Panc1 (cell line): ENCODE measurements at regions not wholly inside any gene's neighbourhood (a gene's known extent, or its start where the extent isn't known, plus 50 kb on each side); places are given as distances from the start of the nearest gene placed in this dataset.

ENCODE experiments used
- ATAC-seq: fragments of 200-7000 bp; cut with Tn5 transposase; 2 replicates; pipeline ENCODE4 v1.9.1; 2020; ENCODE audit warnings: mild to moderate bottlenecking, moderate library complexity
- BruUV-seq: library from RNA; stranded (reverse); fragments of 400-500 nt; replicated peaks from 2 replicates; lab custom pipeline; 2021; lab: Mats Ljungman, UMichigan
- CTCF ChIA-PET: fragments of 300-600 bp; sonication (Branson Sonifier 250); formaldehyde crosslinking; loops from one replicate; lab custom pipeline; 2022; ENCODE audit warnings: antibody characterized with exemption; lab: Charles Lee
- POLR2A ChIA-PET: fragments of 300-600 bp; sonication (Branson Sonifier 250); formaldehyde crosslinking; loops from one replicate; lab custom pipeline; 2022; ENCODE audit warnings: antibody characterized with exemption; lab: Charles Lee
- DNase-seq: peaks from one replicate; pipeline ENCODE4 v3.0.0-alpha.2; 2010; ENCODE audit warnings: low read depth, low spot score
- H3K27ac ChIP-seq: 2 replicates; pipeline ENCODE4 v1.5.1; 2011; ENCODE audit warnings: mild to moderate bottlenecking, low read length, inconsistent platforms
- H3K27me3 ChIP-seq: fragments of 200-500 bp; sonication (Bioruptor generic); 2 replicates; pipeline ENCODE4 v1.6.0; 2014; ENCODE audit warnings: low read length, inconsistent platforms; ENCODE audit not compliant: control insufficient read depth, insufficient read depth
- H3K36me3 ChIP-seq: fragments of 200-500 bp; sonication (Bioruptor generic); 2 replicates; pipeline ENCODE4 v1.5.1; 2014; ENCODE audit warnings: inconsistent platforms, mild to moderate bottlenecking, low read length, moderate library complexity; ENCODE audit not compliant: control insufficient read depth, insufficient read depth
- H3K4me1 ChIP-seq: 2 replicates; pipeline ENCODE4 v1.5.1; 2011; ENCODE audit warnings: inconsistent platforms, mild to moderate bottlenecking, low read length, moderate library complexity; ENCODE audit not compliant: control insufficient read depth, insufficient read depth
- H3K4me3 ChIP-seq, 2 experiments: 2 replicates each; pipeline ENCODE4 v1.5.1; 2011 to 2012; ENCODE audit warnings: low read depth in 2 of 2, low read length in 2 of 2, mild to moderate bottlenecking in 2 of 2, inconsistent platforms in 1 of 2, moderate library complexity in 1 of 2
- H3K9me3 ChIP-seq: fragments of 200-500 bp; sonication (Bioruptor generic); 2 replicates; pipeline ENCODE4 v1.5.1; 2014; ENCODE audit warnings: low read depth, mild to moderate bottlenecking, inconsistent platforms, low read length, moderate library complexity; ENCODE audit not compliant: control insufficient read depth, insufficient read depth
- CTCF ChIP-seq: fragments of 450-650 bp; IDR thresholded peaks from 2 replicates; pipeline ENCODE4 v1.5.1; 2017; ENCODE audit warnings: mild to moderate bottlenecking
- POLR2AphosphoS5 ChIP-seq: IDR thresholded peaks from 2 replicates; pipeline ENCODE4 v1.6.1; 2012; ENCODE audit warnings: mild to moderate bottlenecking, low read depth, low read length, moderate library complexity
- SIN3A ChIP-seq: IDR thresholded peaks from 2 replicates; pipeline ENCODE4 v1.6.1; 2012; ENCODE audit warnings: low read depth, mild to moderate bottlenecking, low read length, moderate library complexity, borderline replicate concordance; ENCODE audit not compliant: insufficient read depth
- TCF7L2 ChIP-seq: IDR thresholded peaks from 2 replicates; pipeline ENCODE4 v1.6.1; 2011; ENCODE audit warnings: mild to moderate bottlenecking, low read depth, low read length, inconsistent platforms
- in situ Hi-C: cut with HindIII; loops from 2 replicates; pipeline ENCODE4 v1.10.0; 2016; ENCODE audit warnings: low sequenced_read_pairs, low pct_unique_long_range_greater_than_20kb
- intact Hi-C: fragments of 100-400 bp; cut with micrococcal nuclease; formaldehyde crosslinking; loops from one replicate; pipeline ENCODE4 v1.10.0; 2022; ENCODE audit not compliant: unreplicated experiment
- TF ChIP-seq, protein P1 (sequence below), 2 experiments: IDR thresholded peaks; 2 replicates each; pipeline ENCODE4 v1.6.1; 2011 to 2012; ENCODE audit warnings: low read depth in 2 of 2, control low read depth in 1 of 2, low read length in 1 of 2, mild to moderate bottlenecking in 1 of 2, moderate library complexity in 1 of 2; ENCODE audit not compliant: insufficient read depth in 1 of 2

GRCh38 chr5:99068944-99069650 lies 140.3 kb upstream of the CHD1 start:
- Histone ChIP-seq H3K27ac (no peak overlapping the region), H3K36me3 (no peaks in the 10 kb centered on the region), H3K4me3 (no peak overlapping the region), H3K9me3 (no peaks in the 10 kb centered on the region), H3K4me1 (no peaks in the 10 kb centered on the region), H3K27me3 (peaks cover 3% of the 10 kb centered on the region)
- ChIA-PET CTCF (no interaction called here), POLR2A (no interaction called here)
- intact Hi-C loops (no loop called here), in situ Hi-C loops (no loop called here)
- no peak for ATAC-seq
- DNase-seq: no peak
- BruUV-seq: no TSS peak
- TF ChIP-seq SIN3A (no peak), POLR2AphosphoS5 (no peak), TCF7L2 (no peak), CTCF (no peak)
- TF ChIP-seq, protein P1, sequence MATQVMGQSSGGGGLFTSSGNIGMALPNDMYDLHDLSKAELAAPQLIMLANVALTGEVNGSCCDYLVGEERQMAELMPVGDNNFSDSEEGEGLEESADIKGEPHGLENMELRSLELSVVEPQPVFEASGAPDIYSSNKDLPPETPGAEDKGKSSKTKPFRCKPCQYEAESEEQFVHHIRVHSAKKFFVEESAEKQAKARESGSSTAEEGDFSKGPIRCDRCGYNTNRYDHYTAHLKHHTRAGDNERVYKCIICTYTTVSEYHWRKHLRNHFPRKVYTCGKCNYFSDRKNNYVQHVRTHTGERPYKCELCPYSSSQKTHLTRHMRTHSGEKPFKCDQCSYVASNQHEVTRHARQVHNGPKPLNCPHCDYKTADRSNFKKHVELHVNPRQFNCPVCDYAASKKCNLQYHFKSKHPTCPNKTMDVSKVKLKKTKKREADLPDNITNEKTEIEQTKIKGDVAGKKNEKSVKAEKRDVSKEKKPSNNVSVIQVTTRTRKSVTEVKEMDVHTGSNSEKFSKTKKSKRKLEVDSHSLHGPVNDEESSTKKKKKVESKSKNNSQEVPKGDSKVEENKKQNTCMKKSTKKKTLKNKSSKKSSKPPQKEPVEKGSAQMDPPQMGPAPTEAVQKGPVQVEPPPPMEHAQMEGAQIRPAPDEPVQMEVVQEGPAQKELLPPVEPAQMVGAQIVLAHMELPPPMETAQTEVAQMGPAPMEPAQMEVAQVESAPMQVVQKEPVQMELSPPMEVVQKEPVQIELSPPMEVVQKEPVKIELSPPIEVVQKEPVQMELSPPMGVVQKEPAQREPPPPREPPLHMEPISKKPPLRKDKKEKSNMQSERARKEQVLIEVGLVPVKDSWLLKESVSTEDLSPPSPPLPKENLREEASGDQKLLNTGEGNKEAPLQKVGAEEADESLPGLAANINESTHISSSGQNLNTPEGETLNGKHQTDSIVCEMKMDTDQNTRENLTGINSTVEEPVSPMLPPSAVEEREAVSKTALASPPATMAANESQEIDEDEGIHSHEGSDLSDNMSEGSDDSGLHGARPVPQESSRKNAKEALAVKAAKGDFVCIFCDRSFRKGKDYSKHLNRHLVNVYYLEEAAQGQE (IDR thresholded peaks at IDR 0.05; ENCODE audit: insufficient read depth in 1 of 2, low read depth in 2 of 2, low read length in 1 of 2): no peak

DNA sequence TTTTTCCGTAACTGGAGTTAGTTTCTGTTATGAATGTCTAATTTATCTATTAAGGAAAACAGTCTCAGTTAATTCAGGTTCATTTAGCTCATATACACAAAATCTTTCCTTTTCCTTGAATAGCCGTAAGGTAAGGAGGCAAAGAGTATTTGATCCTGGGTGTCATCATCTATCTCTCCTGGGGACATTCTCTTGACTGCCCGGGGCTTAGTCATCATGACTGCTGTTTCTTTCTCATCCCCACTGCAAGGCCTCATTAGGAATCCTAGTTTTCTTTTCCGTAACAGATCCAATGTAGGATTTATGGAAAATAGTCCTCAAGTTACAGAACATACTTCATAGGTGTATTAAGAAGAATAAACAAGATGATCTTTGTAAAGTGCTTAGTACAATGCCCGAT lies 134.9 kb upstream of the CHD1 start:
- POLR2A ChIA-PET: no interaction called here
- intact Hi-C loops (no loop called here), in situ Hi-C loops (no loop called here)
- DNase-seq (no peak), ATAC-seq (no peak)
- TF ChIP-seq, protein P1 (IDR thresholded peaks at IDR 0.05; ENCODE audit: insufficient read depth in 1 of 2, low read depth in 2 of 2, low read length in 1 of 2): no peak
- TF ChIP-seq CTCF: no peak
- no peak for TF ChIP-seq POLR2AphosphoS5
- TF ChIP-seq TCF7L2: no peak
- no peak for TF ChIP-seq SIN3A
- Histone ChIP-seq H3K27me3 (no peaks in the 10 kb centered on the region; the same call in 1 of the 2 replicates), H3K9me3 (no peaks in the 10 kb centered on the region), H3K36me3 (no peaks in the 10 kb centered on the region), H3K4me1 (no peaks in the 10 kb centered on the region), H3K4me3 (no peak overlapping the region), H3K27ac (no peak overlapping the region)
- CTCF ChIA-PET: no interaction called here
- no TSS peak for BruUV-seq
